ENCODE measurements at regions not wholly inside any gene's neighbourhood (a gene's known extent, or its start where the extent isn't known, plus 50 kb on each side); places are given as distances from the start of the nearest gene placed in this dataset.
"Not testable (repeated sequence)": the region's sequence is repeated elsewhere in the genome, so short reads cannot be mapped to it uniquely, and the experiment has no call there.

- DNase-seq (ENCODE audit: low read depth in 4 of 4, low spot score in 3 of 4) = no peak
Measured at GRCh38 chrX:13428053-13428786, 108.4 kb upstream of the ATXN3L start.

- DNase-seq (ENCODE audit: low read depth in 4 of 4, low spot score in 3 of 4) = no peak
Measured at GRCh38 chrX:13427441-13428052, 107.7 kb upstream of the ATXN3L start.

GRCh38 chrX:13420545-13421183 is 100.8 kb upstream of the ATXN3L start:
- DNase-seq (ENCODE audit: low read depth in 4 of 4, low spot score in 3 of 4) = no peak

- DNase-seq (ENCODE audit: low read depth in 4 of 4, low spot score in 3 of 4) = no peak
Measured at GRCh38 chrX:13419918-13420317, 100.1 kb upstream of the ATXN3L start.

GRCh38 chrX:13419276-13419675 is 99.4 kb upstream of the ATXN3L start:
- no peak for DNase-seq (ENCODE audit: low read depth in 4 of 4, low spot score in 3 of 4)

- DNase-seq (ENCODE audit: low read depth in 4 of 4, low spot score in 3 of 4) = no peak
Measured at GRCh38 chrX:13418126-13419097, 98.6 kb upstream of the ATXN3L start.

- no peak for DNase-seq (ENCODE audit: low read depth in 4 of 4, low spot score in 3 of 4)
Measured at GRCh38 chrX:13415509-13415908, 95.7 kb upstream of the ATXN3L start.

- no peak for DNase-seq (ENCODE audit: low read depth in 4 of 4, low spot score in 3 of 4)
Measured at GRCh38 chrX:13414006-13414647, 94.3 kb upstream of the ATXN3L start.

- DNase-seq (ENCODE audit: low read depth in 4 of 4, low spot score in 3 of 4) = no peak
Measured at GRCh38 chrX:13412208-13412600, 92.4 kb upstream of the ATXN3L start.

GRCh38 chrX:13411496-13412207 is 91.8 kb upstream of the ATXN3L start:
- DNase-seq (ENCODE audit: low read depth in 4 of 4, low spot score in 3 of 4) = no peak

GRCh38 chrX:13408599-13408998 is 88.7 kb upstream of the ATXN3L start:
- DNase-seq (ENCODE audit: low read depth in 4 of 4, low spot score in 3 of 4) = not testable (repeated sequence)

- DNase-seq (ENCODE audit: low read depth in 4 of 4, low spot score in 3 of 4) = not testable (repeated sequence)
Measured at GRCh38 chrX:13404777-13405176, 84.9 kb upstream of the ATXN3L start.

- DNase-seq (ENCODE audit: low read depth in 4 of 4, low spot score in 3 of 4) = no peak
Measured at GRCh38 chrX:13404364-13404763, 84.5 kb upstream of the ATXN3L start.

GRCh38 chrX:13401724-13402123 is 81.9 kb upstream of the ATXN3L start:
- no peak for DNase-seq (ENCODE audit: low read depth in 4 of 4, low spot score in 3 of 4)

GRCh38 chrX:13398839-13399238 is 79.0 kb upstream of the ATXN3L start:
- DNase-seq (ENCODE audit: low read depth in 4 of 4, low spot score in 3 of 4) = no peak

GRCh38 chrX:13397878-13398818 is 78.3 kb upstream of the ATXN3L start:
- DNase-seq (ENCODE audit: low read depth in 4 of 4, low spot score in 3 of 4) = no peak

GRCh38 chrX:13396924-13397323 is 77.1 kb upstream of the ATXN3L start:
- no peak for DNase-seq (ENCODE audit: low read depth in 4 of 4, low spot score in 3 of 4)

- DNase-seq (ENCODE audit: low read depth in 4 of 4, low spot score in 3 of 4) = no peak
Measured at GRCh38 chrX:13389501-13389900, 69.6 kb upstream of the ATXN3L start.
